H1 (cell line): ENCODE measurements at regions not wholly inside any gene's neighbourhood (a gene's known extent, or its start where the extent isn't known, plus 50 kb on each side); places are given as distances from the start of the nearest gene placed in this dataset.
"Not testable (repeated sequence)": the region's sequence is repeated elsewhere in the genome, so short reads cannot be mapped to it uniquely, and the experiment has no call there.

Experiments used
- CTCF ChIA-PET: fragments of 300-600 bp; sonication (Branson Sonifier 250); formaldehyde crosslinking; loops from one replicate; lab custom pipeline; 2021; ENCODE audit not compliant: partially characterized antibody; lab: Charles Lee
- POLR2A ChIA-PET: fragments of 300-600 bp; sonication (Branson Sonifier 250); formaldehyde crosslinking; loops from one replicate; lab custom pipeline; 2021; ENCODE audit warnings: inconsistent platforms; ENCODE audit not compliant: partially characterized antibody; lab: Charles Lee
- DNase-seq, 2 experiments: peaks; one replicate each; pipeline versions ENCODE4 v3.0.0 to v3.0.0-alpha.2; 2010 to 2022; ENCODE audit warnings: low spot score in 2 of 2, low read depth in 1 of 2, mixed read lengths in 1 of 2
- FAIRE-seq: peaks from 2 replicates; lab custom pipeline; 2011; peaks lifted over from hg19 to GRCh38; lab: Jason Lieb, UNC
- H2AFZ ChIP-seq: 2 replicates; pipeline ENCODE4 v1.8.1; 2012; ENCODE audit warnings: low read length, inconsistent platforms
- H2AK5ac ChIP-seq: 2 replicates; pipeline ENCODE4 v1.6.1; 2013; ENCODE audit warnings: low read depth, low read length
- H2BK120ac ChIP-seq: replicated peaks from 2 replicates; pipeline ENCODE3; 2013; ENCODE audit warnings: low read depth, low read length, inconsistent platforms
- H2BK12ac ChIP-seq: 2 replicates; pipeline ENCODE4 v1.6.1; 2013; ENCODE audit warnings: low read depth, low read length
- H2BK15ac ChIP-seq: 2 replicates; pipeline ENCODE4 v1.6.1; 2013; ENCODE audit warnings: low read length
- H2BK20ac ChIP-seq: 2 replicates; pipeline ENCODE4 v1.6.1; 2013; ENCODE audit warnings: low read length
- H2BK5ac ChIP-seq: 2 replicates; pipeline ENCODE4 v1.6.1; 2013; ENCODE audit warnings: low read depth, low read length
- H3K14ac ChIP-seq: 2 replicates; pipeline ENCODE4 v1.6.1; 2013; ENCODE audit warnings: inconsistent platforms; ENCODE audit not compliant: insufficient read length
- H3K18ac ChIP-seq: 2 replicates; pipeline ENCODE4 v1.6.1; 2013; ENCODE audit warnings: low read length; ENCODE audit errors: extremely low read depth
- H3K23ac ChIP-seq: 2 replicates; pipeline ENCODE4 v1.6.1; 2013; ENCODE audit warnings: inconsistent platforms; ENCODE audit not compliant: insufficient read length
- H3K23me2 ChIP-seq: 2 replicates; pipeline ENCODE4 v1.6.1; 2013; ENCODE audit warnings: low read depth, low read length
- H3K27ac ChIP-seq: 2 replicates; pipeline ENCODE4 v1.6.1; 2011; ENCODE audit warnings: low read depth, low read length, inconsistent platforms
- H3K27me3 ChIP-seq, 4 experiments: replicated peaks in 1 of 4; 1 replicate in 1 of 4; 2 replicates in 3 of 4; pipeline versions ENCODE4 v1.6.1 to v1.8.1; 2011 to 2013; ENCODE audit warnings: low read length in 3 of 4, mild to moderate bottlenecking in 3 of 4, inconsistent platforms in 2 of 4, mixed read lengths in 2 of 4, moderate library complexity in 1 of 4; ENCODE audit not compliant: control insufficient read depth in 3 of 4, insufficient read depth in 3 of 4; ENCODE audit errors: extremely low read depth in 1 of 4
- H3K36me3 ChIP-seq, 4 experiments: 2 replicates each; pipeline versions ENCODE4 v1.6.1 to v1.8.1; 2011 to 2013; ENCODE audit warnings: mild to moderate bottlenecking in 4 of 4, low read length in 3 of 4, moderate library complexity in 2 of 4, control low read depth in 1 of 4, inconsistent platforms in 1 of 4; ENCODE audit not compliant: insufficient read depth in 4 of 4, control insufficient read depth in 2 of 4
- H3K4ac ChIP-seq: replicated peaks from 2 replicates; pipeline ENCODE3; 2013; ENCODE audit warnings: low read length, low read depth, mixed read lengths, inconsistent platforms; ENCODE audit not compliant: insufficient read length
- H3K4me1 ChIP-seq, 4 experiments: replicated peaks in 1 of 4; 1 replicate in 1 of 4; 2 replicates in 3 of 4; pipeline versions ENCODE4 v1.6.1 to v1.8.1; 2011 to 2013; ENCODE audit warnings: low read length in 3 of 4, inconsistent platforms in 2 of 4, mixed read lengths in 1 of 4; ENCODE audit not compliant: insufficient read depth in 4 of 4, control insufficient read depth in 3 of 4
- H3K4me2 ChIP-seq, 2 experiments: 2 replicates each; pipeline versions ENCODE4 v1.6.1 to v1.8.1; 2011 to 2013; ENCODE audit warnings: low read depth in 2 of 2, low read length in 2 of 2, control low read depth in 1 of 2, inconsistent platforms in 1 of 2, mild to moderate bottlenecking in 1 of 2; ENCODE audit not compliant: insufficient read depth in 1 of 2
- H3K4me3 ChIP-seq, 4 experiments: fragments of 200-600, 300-600 bp in 1 of 4; sonication (generic), shearing (Covaris generic), sonication (Bioruptor Twin) in 1 of 4; 2 replicates each; pipeline versions ENCODE4 v1.5.1 to v1.8.1; 2011 to 2016; ENCODE audit warnings: low read length in 4 of 4, low read depth in 3 of 4, control low read depth in 2 of 4, inconsistent platforms in 2 of 4, mild to moderate bottlenecking in 2 of 4, mixed read lengths in 1 of 4, moderate library complexity in 1 of 4; ENCODE audit not compliant: insufficient read depth in 2 of 4; ENCODE audit errors: extremely low read depth in 1 of 4
- H3K56ac ChIP-seq: replicated peaks from 2 replicates; pipeline ENCODE3; 2013; ENCODE audit warnings: low read depth, mild to moderate bottlenecking, mixed read lengths, low read length, inconsistent platforms; ENCODE audit not compliant: insufficient read length
- H3K79me1 ChIP-seq: 2 replicates; pipeline ENCODE4 v1.6.1; 2013; ENCODE audit warnings: low read depth, low read length, control low read depth
- H3K79me2 ChIP-seq, 2 experiments: 2 replicates each; pipeline versions ENCODE4 v1.6.1 to v1.8.1; 2012 to 2013; ENCODE audit warnings: low read length in 2 of 2, mild to moderate bottlenecking in 2 of 2, inconsistent platforms in 1 of 2; ENCODE audit not compliant: insufficient read depth in 2 of 2, control insufficient read depth in 1 of 2
- H3K9ac ChIP-seq, 4 experiments: replicated peaks in 1 of 4; 1 replicate in 1 of 4; 2 replicates in 3 of 4; pipeline versions ENCODE4 v1.6.1 to v1.8.1; 2011 to 2013; ENCODE audit warnings: low read depth in 3 of 4, low read length in 3 of 4, control low read depth in 2 of 4, mild to moderate bottlenecking in 2 of 4, moderate library complexity in 2 of 4, inconsistent platforms in 1 of 4; ENCODE audit errors: extremely low read depth in 1 of 4
- H3K9me3 ChIP-seq, 2 experiments: 2 replicates each; pipeline versions ENCODE4 v1.6.1 to v1.8.1; 2012 to 2013; ENCODE audit warnings: mild to moderate bottlenecking in 2 of 2, moderate library complexity in 2 of 2, control low read depth in 1 of 2, inconsistent platforms in 1 of 2, low read depth in 1 of 2, low read length in 1 of 2, mixed read lengths in 1 of 2; ENCODE audit not compliant: insufficient read depth in 2 of 2
- H4K20me1 ChIP-seq, 2 experiments: replicated peaks in 1 of 2; 2 replicates each; pipeline versions ENCODE3 to v1.8.1; 2011 to 2013; ENCODE audit warnings: inconsistent platforms in 2 of 2, low read length in 2 of 2, mild to moderate bottlenecking in 1 of 2; ENCODE audit not compliant: insufficient read depth in 2 of 2, control insufficient read depth in 1 of 2
- H4K5ac ChIP-seq: 2 replicates; pipeline ENCODE4 v1.6.1; 2013; ENCODE audit warnings: low read length, low read depth, mixed read lengths, inconsistent platforms; ENCODE audit not compliant: insufficient read length
- H4K8ac ChIP-seq: 2 replicates; pipeline ENCODE4 v1.8.0; 2013; ENCODE audit warnings: mild to moderate bottlenecking, moderate library complexity, low read length, inconsistent platforms; ENCODE audit not compliant: insufficient read depth; ENCODE audit errors: extremely low read depth
- H4K91ac ChIP-seq: replicated peaks from 2 replicates; pipeline ENCODE3; 2013; ENCODE audit warnings: low read length, mixed read lengths, inconsistent platforms; ENCODE audit not compliant: insufficient read length
- RAD21 ChIP-seq, 2 experiments: IDR thresholded peaks in 1 of 2; conservative IDR thresholded peaks in 1 of 2; 2 replicates each; pipeline ENCODE4 v1.6.1; 2011; ENCODE audit warnings: low read depth in 2 of 2, low read length in 2 of 2, improper control_type of control experiment in 1 of 2, inconsistent platforms in 1 of 2, mild to moderate bottlenecking in 1 of 2, moderate library complexity in 1 of 2
- WGBS, 2 experiments: shearing (Covaris generic) in 1 of 2; methylation state at CpG; one replicate each; pipeline versions ENCODE4 v1.1.6 to v1.1.7; 2013 to 2015; ENCODE audit warnings: low lambda C conversion rate in 2 of 2, mixed read lengths in 2 of 2, inconsistent platforms in 1 of 2, low coverage in 1 of 2, missing lambda C conversion rate in 1 of 2; ENCODE audit not compliant: insufficient replicate concordance in 2 of 2, insufficient coverage in 1 of 2, insufficient read length in 1 of 2; ENCODE audit errors: extremely low coverage in 1 of 2, missing lambda C conversion rate in 1 of 2; 5-methylcytosine and 5-hydroxymethylcytosine counted together

DNA sequence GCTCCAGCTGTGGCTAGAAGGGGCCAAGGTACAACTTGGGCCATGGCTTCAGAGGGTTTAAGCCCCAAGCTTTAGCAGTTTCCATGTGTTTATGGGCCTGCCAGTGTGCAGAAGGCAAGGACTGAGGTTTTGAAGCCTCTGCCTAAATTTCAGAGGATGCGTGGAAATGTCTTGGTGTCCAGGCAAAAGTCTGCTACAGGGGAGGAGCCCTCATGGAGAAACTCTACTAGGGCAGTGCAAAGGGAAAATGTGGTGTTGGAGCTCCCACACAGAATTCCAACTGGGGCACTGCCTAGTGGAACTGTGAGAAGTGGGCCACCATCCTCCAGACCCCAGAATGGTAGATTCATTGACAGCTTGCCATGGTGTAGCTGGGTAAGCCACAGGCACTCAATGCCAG, 527.2 kb upstream of the RORB start:
- peaks cover 10 to 14% of the 10 kb centered on the region in 2 experiments for H3K9me3 ChIP-seq
- H3K23me2 ChIP-seq = no peaks in the 10 kb centered on the region
- no peaks in the 10 kb centered on the region for H4K20me1 ChIP-seq
- no peak overlapping the region for H2BK120ac ChIP-seq
- no peak overlapping the region for H2BK12ac ChIP-seq
- no peak overlapping the region for H3K18ac ChIP-seq
- H3K56ac ChIP-seq = no peak overlapping the region
- H4K5ac ChIP-seq = no peak overlapping the region
- CTCF ChIA-PET = interaction anchor here (1.9 kb wide), 1 partner anchor 9 kb away, joined by 4 read pairs; no protein-coding TSS in a partner anchor
- no peak overlapping the region for H2AFZ ChIP-seq
- H3K4me1 ChIP-seq = no peaks in the 10 kb centered on the region
- 100% methylated on average over 1 of the region's 1 CpG; no CpG with 5 or more reads in 1 of the 2 experiments for WGBS, 2 experiments
- no peak overlapping the region for H3K4ac ChIP-seq
- POLR2A ChIA-PET = no interaction called here
- DNase-seq = no peak
- no peak overlapping the region for H3K4me3 ChIP-seq
- FAIRE-seq = no peak
- H3K79me2 ChIP-seq = no peaks in the 10 kb centered on the region
- no peak overlapping the region for H3K4me2 ChIP-seq
- H4K8ac ChIP-seq = no peak overlapping the region
- no peak overlapping the region for H2BK15ac ChIP-seq
- no peak for TF ChIP-seq RAD21 (IDR thresholded peaks at IDR 0.05 in 1 of 2, conservative IDR thresholded peaks at IDR 0.05 in 1 of 2; ENCODE audit: low read depth in 2 of 2, low read length in 2 of 2)
- H2AK5ac ChIP-seq = no peak overlapping the region
- H3K79me1 ChIP-seq = no peaks in the 10 kb centered on the region
- H2BK20ac ChIP-seq = no peak overlapping the region
- no peaks in the 10 kb centered on the region for H3K27me3 ChIP-seq
- H2BK5ac ChIP-seq = no peak overlapping the region
- H4K91ac ChIP-seq = no peak overlapping the region
- no peak overlapping the region for H3K23ac ChIP-seq
- H3K14ac ChIP-seq = no peak overlapping the region
- peaks cover 0 to 10% (median 1%) of the 10 kb centered on the region in 4 experiments; a peak in 3 of 8 replicates for H3K36me3 ChIP-seq
- H3K27ac ChIP-seq = no peak overlapping the region
- no peak overlapping the region for H3K9ac ChIP-seq

DNA sequence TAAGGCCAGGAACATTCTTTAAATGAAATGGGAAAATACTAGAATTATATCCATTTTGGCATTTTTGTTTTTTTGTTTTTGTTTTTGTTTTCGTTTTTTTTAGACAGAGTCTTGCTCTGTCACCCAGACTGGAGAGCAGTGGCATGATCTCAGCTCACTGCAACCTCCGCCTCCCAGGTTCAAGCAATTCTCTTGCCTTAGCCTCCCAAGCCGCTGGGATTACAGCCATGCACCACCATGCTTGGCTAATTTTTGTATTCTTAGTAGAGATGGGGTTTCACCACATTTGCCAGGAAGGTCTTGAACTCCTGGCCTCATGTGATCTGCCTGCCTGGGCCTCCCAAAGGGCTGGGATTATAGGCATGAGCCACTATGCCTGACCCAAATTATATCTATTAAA, 520.7 kb upstream of the RORB start:
- H2BK120ac ChIP-seq, H2BK15ac ChIP-seq, H2BK20ac ChIP-seq, H3K27ac ChIP-seq, H3K23ac ChIP-seq, H2AFZ ChIP-seq, H3K56ac ChIP-seq, H4K20me1 ChIP-seq, H3K9me3 ChIP-seq, FAIRE-seq, H3K4ac ChIP-seq, CTCF ChIA-PET, H4K8ac ChIP-seq, H3K4me1 ChIP-seq, H3K14ac ChIP-seq, H2BK5ac ChIP-seq, H3K18ac ChIP-seq, H3K27me3 ChIP-seq, DNase-seq, H3K4me3 ChIP-seq, H3K79me2 ChIP-seq, H3K4me2 ChIP-seq, H3K36me3 ChIP-seq, POLR2A ChIA-PET, H2AK5ac ChIP-seq, H3K23me2 ChIP-seq, H4K5ac ChIP-seq, H3K79me1 ChIP-seq, H2BK12ac ChIP-seq, H4K91ac ChIP-seq, H3K9ac ChIP-seq: not testable (repeated sequence)
- WGBS, 2 experiments = 91% methylated on average over 3 of the region's 3 CpGs; no CpG with 5 or more reads in 1 of the 2 experiments
